Gastroesophageal sphincter (tissue), 3 donors: ENCODE measurements at regions not wholly inside any gene's neighbourhood (a gene's known extent, or its start where the extent isn't known, plus 50 kb on each side); places are given as distances from the start of the nearest gene placed in this dataset.

Experiments used
- CTCF ChIP-seq, 4 experiments: fragments of 200-600 bp in 2 of 4; fragments of 450-650 bp in 2 of 4; sonication (generic) in 1 of 4; IDR thresholded peaks; one replicate each; pipeline ENCODE4 v1.5.1; 2017 to 2019; ENCODE audit warnings: antibody characterized with exemption in 4 of 4, mild to moderate bottlenecking in 2 of 4, moderate library complexity in 2 of 4
- POLR2A ChIP-seq, 2 donors: fragments of 450-650 bp; IDR thresholded peaks; one replicate each; pipeline ENCODE4 v1.6.1; 2017; ENCODE audit warnings: antibody characterized with exemption in 2 of 2, mild to moderate bottlenecking in 2 of 2, moderate library complexity in 1 of 2

- TF ChIP-seq CTCF (IDR thresholded peaks at IDR 0.05) (no peak), POLR2A (IDR thresholded peaks at IDR 0.05) (no peak)
These were observed 244.4 kb downstream of the DAD1 start for GRCh38 chr14:22344673-22345072.
